ENCODE measurements at regions not wholly inside any gene's neighbourhood (a gene's known extent, or its start where the extent isn't known, plus 50 kb on each side); places are given as distances from the start of the nearest gene placed in this dataset.

GRCh38 chr10:31153161-31153560, 121.5 kb upstream of the ZNF438 start:
- no peak for DNase-seq (ENCODE audit: extremely low read depth, low read depth)
- TF ChIP-seq CTCF (IDR thresholded peaks at IDR 0.05; ENCODE audit: low read depth, low read length): no peak

DNA sequence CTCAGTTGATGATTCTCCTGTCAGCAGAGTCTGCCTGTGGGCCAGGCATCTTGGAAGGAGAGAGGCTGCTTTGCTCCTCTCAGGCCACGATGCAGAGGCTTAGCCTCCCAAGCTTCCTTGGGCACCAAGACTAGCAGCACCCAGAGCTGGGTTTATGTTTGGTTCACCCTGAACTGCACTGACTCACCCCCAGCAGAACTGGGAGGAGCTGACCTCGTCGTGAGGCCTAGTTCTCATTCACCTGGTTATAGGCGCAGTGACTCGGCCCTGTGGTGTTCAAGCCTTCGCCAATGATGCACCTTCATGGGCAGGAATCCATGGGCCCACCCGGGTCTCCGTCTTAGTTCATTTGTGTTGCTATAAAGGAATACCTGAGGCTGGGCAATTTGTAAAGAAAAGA, 122.0 kb upstream of the ZNF438 start:
- no peak for DNase-seq (ENCODE audit: extremely low read depth, low read depth)
- TF ChIP-seq CTCF (IDR thresholded peaks at IDR 0.05; ENCODE audit: low read depth, low read length): no peak

- no peak for TF ChIP-seq CTCF (IDR thresholded peaks at IDR 0.05; ENCODE audit: low read depth, low read length)
- DNase-seq (ENCODE audit: extremely low read depth, low read depth): no peak
Measured at GRCh38 chr10:31154996-31155395, 123.3 kb upstream of the ZNF438 start.

DNA sequence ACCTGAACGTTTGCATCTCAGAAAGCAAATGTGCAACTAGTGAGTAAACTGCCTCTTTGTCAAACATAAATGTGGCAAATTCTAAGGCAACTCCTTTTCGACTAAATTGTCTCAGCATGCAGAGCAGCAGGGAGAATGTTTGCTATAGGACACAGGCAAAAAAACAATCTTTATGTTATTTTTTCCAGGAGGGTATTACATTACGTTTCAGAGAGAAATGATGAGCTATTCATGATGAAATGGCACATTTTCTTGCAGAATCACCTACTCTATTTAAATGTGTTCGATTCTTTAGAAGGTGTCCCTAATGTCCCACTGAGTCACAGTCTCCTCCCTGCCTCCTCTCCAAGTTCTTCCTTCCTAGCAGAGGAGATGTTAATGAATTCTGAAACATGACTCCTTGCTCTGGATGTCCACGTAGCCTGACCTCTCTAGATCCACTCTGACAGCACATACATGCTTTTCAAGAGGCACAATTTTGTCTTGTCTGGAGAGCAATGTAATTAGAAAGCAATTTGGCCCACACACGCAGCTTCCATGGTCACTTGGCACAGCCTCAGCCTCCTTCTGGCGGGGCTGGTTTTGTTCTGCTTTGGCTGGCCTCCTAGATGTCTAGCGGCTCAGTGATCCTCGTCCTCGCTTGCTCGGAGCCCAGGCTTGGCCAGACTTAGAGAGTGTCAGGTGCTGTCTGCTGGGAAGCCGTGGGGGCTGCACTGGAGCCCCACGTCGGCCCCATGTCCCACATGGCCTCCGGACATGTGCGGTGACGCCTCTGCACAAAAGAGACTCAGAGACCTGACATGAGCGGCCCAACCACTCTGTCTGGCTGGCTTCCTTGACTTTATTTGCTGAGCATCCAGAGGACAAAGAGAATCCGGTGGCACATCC, 125.7 kb upstream of the ZNF438 start:
- TF ChIP-seq CTCF (IDR thresholded peaks at IDR 0.05; ENCODE audit: low read depth, low read length): no peak; the same call in 1 of the 2 replicates
- DNase-seq (ENCODE audit: extremely low read depth, low read depth): peak; percentile 65

DNA sequence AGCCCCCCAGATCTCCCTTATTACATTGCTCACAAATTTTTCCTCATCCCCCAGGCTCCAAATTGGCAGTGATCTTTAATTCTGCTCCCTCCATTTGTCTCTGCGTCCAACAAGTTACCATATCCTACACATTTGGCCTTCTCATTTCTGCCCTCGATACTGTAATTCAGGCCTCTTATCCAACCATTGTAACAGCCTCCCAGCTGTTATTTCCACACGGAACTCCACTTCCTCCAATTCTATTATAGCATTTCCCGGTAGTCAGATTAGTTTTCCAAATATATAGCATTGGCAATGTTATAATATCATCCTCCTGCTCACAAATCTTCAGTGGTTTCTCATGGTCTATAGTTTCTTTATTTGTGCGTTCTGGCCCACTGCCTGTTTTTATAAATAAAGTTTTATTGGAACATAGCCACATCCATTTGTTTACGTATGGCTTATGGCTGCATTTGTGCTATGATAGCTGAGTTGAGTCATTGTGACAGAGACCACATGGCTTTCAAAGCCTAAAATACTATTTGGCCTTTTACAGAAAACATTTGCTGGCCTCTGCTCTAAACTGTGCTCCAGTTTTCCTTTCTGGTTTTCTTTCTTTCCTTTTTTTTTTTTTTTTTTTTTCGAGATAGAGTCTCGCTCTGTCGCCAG, 126.5 kb upstream of the ZNF438 start:
- no peak for DNase-seq (ENCODE audit: extremely low read depth, low read depth)
- TF ChIP-seq CTCF (IDR thresholded peaks at IDR 0.05; ENCODE audit: low read depth, low read length): no peak

DNA sequence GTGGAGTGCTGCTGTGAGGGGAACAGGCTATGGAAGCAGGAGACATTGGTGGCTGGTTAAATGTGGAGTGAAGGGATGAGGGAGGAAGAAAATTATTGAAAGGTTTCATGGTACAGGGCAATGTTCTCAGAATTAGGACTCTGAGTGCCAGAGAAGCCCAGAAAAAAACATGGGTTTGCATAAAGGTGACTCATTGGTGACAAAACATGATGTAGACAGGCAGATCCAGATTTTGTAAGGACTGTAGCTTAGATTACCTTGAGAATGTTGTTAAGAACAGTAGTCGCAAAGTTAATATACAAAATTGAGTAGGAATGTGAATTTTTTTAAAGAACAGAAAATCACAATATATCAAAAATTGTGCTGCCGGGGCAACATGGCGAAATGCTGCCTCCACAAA, 134.9 kb upstream of the ZNF438 start:
- TF ChIP-seq CTCF (IDR thresholded peaks at IDR 0.05; ENCODE audit: low read depth, low read length): no peak
- no peak for DNase-seq (ENCODE audit: extremely low read depth, low read depth)

DNA sequence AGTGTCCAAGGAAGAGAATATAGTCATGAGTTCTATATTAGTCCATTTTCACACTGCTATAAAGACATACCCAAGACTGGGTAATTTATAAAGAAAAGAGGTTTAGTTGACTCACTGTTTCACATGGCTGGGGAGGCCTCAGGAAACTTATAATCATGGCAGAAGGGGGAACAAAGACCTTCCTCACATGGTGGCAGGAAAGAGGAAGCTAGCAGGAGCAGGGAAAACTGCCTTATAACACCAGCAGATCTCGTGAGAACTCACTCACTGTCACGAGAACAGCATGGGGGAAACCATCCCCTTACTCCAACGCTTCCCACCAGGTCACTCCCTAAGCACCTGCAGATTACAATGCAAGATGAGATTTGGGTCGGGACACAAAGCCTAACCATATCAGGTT, 139.0 kb upstream of the ZNF438 start:
- no peak for TF ChIP-seq CTCF (IDR thresholded peaks at IDR 0.05; ENCODE audit: low read depth, low read length)
- DNase-seq (ENCODE audit: extremely low read depth, low read depth): no peak

Measured in AG09319 (cell line).